GM12865 (cell line): ENCODE measurements at regions not wholly inside any gene's neighbourhood (a gene's known extent, or its start where the extent isn't known, plus 50 kb on each side); places are given as distances from the start of the nearest gene placed in this dataset.

Experiments used
- DNase-seq: peaks from one replicate; pipeline ENCODE4 v3.0.0; 2010; ENCODE audit warnings: low read depth
- H3K4me3 ChIP-seq: 2 replicates; pipeline ENCODE4 v1.5.1; 2011; ENCODE audit warnings: mild to moderate bottlenecking, low read depth, low read length, control low read depth
- TF ChIP-seq, protein P1 (sequence below): IDR thresholded peaks from 2 replicates; pipeline ENCODE4 v1.5.1; 2011; ENCODE audit warnings: low read length, control low read depth, low read depth, inconsistent platforms; ENCODE audit not compliant: insufficient read depth; ENCODE audit errors: missing control alignments

DNA sequence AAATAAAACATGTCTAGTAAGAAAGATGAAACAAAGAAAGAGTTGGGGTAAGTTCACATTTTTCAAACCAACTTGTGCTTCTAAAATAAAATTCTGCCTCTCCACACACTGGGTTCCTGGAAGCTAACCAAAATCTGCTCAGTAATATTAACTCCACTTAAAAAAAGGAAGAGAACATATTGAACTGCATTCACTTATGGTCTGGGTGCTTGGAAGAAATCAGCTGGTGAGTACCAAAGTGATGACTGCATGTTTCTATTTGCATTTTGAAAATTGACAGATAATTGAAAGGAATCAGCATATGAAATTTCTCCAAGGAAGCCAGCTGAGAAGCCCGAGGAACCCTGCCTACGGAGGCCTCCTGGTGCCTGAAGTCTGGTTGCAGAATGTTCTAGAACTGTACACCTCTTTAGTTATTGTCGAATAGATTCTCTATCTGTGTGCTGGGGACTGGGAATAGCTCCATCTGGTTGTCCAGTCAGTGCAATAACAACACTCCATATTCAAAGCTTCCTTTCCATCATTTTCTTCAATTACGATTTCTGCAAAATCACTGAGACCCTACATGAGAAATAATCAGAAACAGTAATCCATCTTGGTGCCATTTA, 836.1 kb downstream of the VRK1 start:
- TF ChIP-seq, protein P1, sequence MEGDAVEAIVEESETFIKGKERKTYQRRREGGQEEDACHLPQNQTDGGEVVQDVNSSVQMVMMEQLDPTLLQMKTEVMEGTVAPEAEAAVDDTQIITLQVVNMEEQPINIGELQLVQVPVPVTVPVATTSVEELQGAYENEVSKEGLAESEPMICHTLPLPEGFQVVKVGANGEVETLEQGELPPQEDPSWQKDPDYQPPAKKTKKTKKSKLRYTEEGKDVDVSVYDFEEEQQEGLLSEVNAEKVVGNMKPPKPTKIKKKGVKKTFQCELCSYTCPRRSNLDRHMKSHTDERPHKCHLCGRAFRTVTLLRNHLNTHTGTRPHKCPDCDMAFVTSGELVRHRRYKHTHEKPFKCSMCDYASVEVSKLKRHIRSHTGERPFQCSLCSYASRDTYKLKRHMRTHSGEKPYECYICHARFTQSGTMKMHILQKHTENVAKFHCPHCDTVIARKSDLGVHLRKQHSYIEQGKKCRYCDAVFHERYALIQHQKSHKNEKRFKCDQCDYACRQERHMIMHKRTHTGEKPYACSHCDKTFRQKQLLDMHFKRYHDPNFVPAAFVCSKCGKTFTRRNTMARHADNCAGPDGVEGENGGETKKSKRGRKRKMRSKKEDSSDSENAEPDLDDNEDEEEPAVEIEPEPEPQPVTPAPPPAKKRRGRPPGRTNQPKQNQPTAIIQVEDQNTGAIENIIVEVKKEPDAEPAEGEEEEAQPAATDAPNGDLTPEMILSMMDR: no peak
- no peak for DNase-seq
- no peak overlapping the region for H3K4me3 ChIP-seq

DNA sequence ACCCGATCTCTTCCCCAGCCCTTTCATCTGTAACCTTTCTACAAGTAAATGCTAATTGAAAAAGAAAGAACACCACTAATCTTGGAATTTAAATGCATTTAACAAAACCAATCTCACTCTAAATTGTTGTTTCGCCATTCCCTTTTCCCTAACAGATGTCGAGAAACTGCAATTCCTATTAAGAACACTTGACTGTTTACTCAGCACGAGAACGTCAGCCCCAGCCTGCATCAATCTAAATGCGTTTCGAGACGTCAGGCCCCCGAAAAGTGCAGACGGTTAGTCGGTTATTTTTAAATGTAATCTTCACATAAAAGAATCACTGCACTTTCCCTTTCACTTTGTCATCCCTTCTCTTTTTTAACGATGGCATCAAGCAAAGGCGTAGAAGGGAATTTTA, 837.6 kb downstream of the VRK1 start:
- peak; percentile 66 for DNase-seq
- peak overlapping the region; percentile 34 for H3K4me3 ChIP-seq
- TF ChIP-seq, protein P1: no peak

DNA sequence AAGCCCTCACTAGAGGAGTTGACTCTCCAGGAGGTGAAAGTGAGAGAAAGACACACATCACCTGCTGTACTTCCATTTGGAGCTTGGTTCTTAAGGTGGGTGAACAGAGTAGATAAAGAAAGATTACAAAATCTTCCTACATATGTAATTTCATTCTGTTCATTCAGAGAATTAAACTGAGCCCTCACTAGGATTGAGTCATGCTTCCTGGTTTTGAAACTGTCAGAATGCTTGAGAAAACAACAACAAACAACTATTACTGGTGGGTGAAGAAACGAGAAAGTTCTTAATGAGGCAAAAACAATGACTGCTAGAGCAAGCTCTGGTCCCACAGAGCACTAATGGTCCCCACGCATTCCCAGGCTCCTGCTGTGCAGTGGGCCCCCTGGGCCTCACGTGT, 841.7 kb downstream of the VRK1 start:
- TF ChIP-seq, protein P1: no peak
- H3K4me3 ChIP-seq: no peak overlapping the region
- no peak for DNase-seq

DNA sequence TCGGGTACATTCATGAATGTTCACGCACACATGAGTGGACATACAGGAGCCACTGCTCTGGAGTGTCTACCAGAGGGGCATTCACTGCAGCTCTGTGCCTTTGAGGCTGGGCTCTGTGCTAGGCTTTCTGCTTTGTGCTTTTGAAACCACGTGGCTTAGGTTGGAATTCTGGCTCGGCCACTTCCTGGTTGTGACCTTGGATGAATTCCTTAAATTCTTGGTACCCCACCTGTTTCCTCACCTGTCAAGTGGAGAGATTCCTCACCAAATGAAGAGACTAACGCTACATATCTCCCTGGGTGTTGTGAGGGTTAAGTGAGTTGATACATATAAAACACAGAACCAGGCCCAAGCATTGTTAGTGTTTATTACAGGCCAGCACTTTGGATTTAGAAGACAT, 842.8 kb downstream of the VRK1 start:
- TF ChIP-seq, protein P1: no peak
- no peak for DNase-seq
- H3K4me3 ChIP-seq: no peak overlapping the region

DNA sequence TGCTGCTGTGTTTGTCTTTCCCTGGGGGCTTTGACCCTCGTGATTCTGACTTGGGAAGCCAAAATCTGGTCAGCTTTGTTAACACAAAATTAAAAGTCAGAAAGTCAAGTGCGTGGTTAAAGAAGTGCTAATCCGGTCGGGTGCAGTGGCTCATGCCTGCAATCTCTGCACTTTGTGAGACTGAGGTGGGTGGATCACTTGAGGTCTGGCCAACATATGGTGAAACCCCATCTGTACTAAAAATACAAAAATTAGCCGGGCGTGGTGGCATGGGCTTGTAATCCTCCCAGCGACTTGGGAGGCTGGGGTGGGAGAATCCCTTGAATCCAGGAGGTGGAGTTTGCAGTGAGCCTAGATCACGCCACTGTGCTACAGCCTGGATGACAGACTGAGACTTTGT, 844.6 kb downstream of the VRK1 start:
- TF ChIP-seq, protein P1: no peak
- DNase-seq: peak; percentile 62
- H3K4me3 ChIP-seq: no peak overlapping the region

DNA sequence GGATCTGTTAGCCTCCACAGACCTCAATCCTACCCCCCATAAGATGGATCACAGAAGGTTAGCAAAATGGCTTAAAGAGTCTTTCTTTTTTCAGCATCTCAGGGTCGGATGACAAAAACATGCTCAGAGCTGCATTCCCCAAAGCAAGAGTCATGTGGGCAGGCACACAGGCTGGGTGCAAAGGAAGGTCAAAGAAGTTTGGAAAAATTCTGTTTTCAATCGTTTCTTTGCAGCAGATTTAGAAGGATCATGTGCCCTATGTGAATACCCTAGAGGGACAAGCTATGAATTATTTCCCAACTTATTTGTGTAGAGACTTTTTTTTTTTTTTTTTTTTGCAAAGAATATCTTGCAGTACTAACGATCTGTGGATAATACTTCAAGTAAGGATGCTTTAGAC, 845.4 kb downstream of the VRK1 start:
- no peak for DNase-seq
- TF ChIP-seq, protein P1: no peak
- no peak overlapping the region for H3K4me3 ChIP-seq

DNA sequence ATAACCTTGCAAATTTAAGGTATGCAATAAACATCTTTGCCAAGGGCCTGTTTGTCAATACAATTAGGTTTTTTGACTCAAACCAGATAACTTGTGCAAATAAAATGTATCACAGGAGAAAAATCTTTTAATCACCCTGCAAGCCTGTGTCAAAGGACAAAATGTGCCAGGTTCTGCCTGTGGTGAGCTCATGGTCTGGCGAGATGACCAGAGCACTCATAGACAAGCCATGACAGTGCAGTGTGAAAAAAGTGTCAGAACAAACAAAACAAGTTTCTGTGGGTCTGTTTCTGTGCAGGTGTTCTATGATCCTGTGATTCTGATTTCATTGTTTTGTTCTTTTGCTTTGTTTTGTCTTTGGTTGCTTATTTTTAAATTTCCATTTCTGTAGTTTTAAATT, 847.2 kb downstream of the VRK1 start:
- H3K4me3 ChIP-seq: no peak overlapping the region
- peak; percentile 43 for DNase-seq
- TF ChIP-seq, protein P1: no peak
